Gastrocnemius medialis (tissue), 4 donors: ENCODE measurements at regions not wholly inside any gene's neighbourhood (a gene's known extent, or its start where the extent isn't known, plus 50 kb on each side); places are given as distances from the start of the nearest gene placed in this dataset.

Source experiments
- CTCF ChIP-seq, 5 experiments: fragments of 450-650 bp in 3 of 5; fragments of 200-600 bp in 2 of 5; sonication (generic) in 2 of 5; IDR thresholded peaks in 4 of 5; conservative IDR thresholded peaks in 1 of 5; 1 replicate in 4 of 5; 2 replicates in 1 of 5; pipeline ENCODE4 v1.5.1; 2016 to 2019; ENCODE audit warnings: antibody characterized with exemption in 5 of 5, mild to moderate bottlenecking in 3 of 5, moderate library complexity in 3 of 5
- POLR2A ChIP-seq, 2 donors: fragments of 450-650 bp; IDR thresholded peaks; one replicate each; pipeline ENCODE4 v1.6.1; 2017; ENCODE audit warnings: antibody characterized with exemption in 2 of 2, mild to moderate bottlenecking in 2 of 2, moderate library complexity in 2 of 2

DNA sequence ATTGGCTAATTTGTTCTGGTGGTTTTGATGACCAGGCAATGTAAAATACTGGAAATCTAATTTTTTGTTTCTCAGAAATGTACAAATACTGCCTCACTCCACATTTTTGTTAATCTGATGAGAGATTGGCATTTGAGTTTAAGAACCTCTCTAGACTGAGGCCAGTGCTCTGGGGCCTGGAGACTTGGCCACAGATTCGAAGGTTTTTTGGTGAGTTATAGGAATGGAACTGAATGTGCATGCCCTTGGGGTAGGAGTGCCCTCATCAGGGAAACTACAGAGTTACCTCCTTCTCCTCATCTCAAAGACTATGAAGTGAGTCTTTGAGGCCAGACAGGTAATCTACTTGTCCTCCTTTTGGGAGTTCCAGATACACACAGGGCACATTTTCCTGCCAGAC lies 347.9 kb downstream of the LTN1 start:
- TF ChIP-seq POLR2A (IDR thresholded peaks at IDR 0.05), result no peak
- TF ChIP-seq CTCF (IDR thresholded peaks at IDR 0.05 in 4 of 5, conservative IDR thresholded peaks at IDR 0.05 in 1 of 5), result no peak
